ENCODE measurements at regions not wholly inside any gene's neighbourhood (a gene's known extent, or its start where the extent isn't known, plus 50 kb on each side); places are given as distances from the start of the nearest gene placed in this dataset.

DNA sequence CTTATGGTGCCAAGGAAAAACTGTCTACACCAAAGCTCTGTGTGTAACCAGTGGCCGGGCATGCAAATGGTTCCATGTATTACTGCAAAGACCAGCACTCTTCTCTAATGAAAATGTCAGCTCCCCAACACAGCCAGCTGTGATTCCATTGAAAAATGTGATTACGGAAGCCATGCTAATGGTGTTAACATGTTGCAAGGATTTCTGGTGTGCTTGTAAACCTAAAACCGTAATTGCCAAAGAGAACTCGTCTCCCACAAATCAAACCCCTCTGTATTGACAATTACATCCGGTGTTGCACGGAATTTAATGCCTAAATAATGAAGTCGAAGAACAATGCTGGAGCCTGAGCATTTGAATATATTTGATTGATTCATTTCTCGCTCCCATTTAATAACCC is 351.7 kb downstream of the NPIPA8 start:
- Histone ChIP-seq H3K36me3 (no peaks in the 10 kb centered on the region), H3K9me3 (no peaks in the 10 kb centered on the region), H3K27me3 (no peaks in the 10 kb centered on the region), H3K4me3 (replicated peaks in 1 of 3) (no peak overlapping the region), H3K4me1 (no peaks in the 10 kb centered on the region), H3K27ac (no peak overlapping the region)
- intact Hi-C loops (cut with DNase I): no loop called here
- 83% methylated on average over 8 of the region's 8 CpGs for WGBS, 2 donors
- TF ChIP-seq POLR2A (IDR thresholded peaks at IDR 0.05): no peak
- TF ChIP-seq, protein P1, sequence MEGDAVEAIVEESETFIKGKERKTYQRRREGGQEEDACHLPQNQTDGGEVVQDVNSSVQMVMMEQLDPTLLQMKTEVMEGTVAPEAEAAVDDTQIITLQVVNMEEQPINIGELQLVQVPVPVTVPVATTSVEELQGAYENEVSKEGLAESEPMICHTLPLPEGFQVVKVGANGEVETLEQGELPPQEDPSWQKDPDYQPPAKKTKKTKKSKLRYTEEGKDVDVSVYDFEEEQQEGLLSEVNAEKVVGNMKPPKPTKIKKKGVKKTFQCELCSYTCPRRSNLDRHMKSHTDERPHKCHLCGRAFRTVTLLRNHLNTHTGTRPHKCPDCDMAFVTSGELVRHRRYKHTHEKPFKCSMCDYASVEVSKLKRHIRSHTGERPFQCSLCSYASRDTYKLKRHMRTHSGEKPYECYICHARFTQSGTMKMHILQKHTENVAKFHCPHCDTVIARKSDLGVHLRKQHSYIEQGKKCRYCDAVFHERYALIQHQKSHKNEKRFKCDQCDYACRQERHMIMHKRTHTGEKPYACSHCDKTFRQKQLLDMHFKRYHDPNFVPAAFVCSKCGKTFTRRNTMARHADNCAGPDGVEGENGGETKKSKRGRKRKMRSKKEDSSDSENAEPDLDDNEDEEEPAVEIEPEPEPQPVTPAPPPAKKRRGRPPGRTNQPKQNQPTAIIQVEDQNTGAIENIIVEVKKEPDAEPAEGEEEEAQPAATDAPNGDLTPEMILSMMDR (IDR thresholded peaks at IDR 0.05): no peak
- no peak for DNase-seq

GRCh38 chr16:17983847-17984639 is 352.5 kb downstream of the NPIPA8 start:
- Histone ChIP-seq H3K4me1 (no peaks in the 10 kb centered on the region), H3K9me3 (no peaks in the 10 kb centered on the region), H3K27me3 (no peaks in the 10 kb centered on the region), H3K36me3 (no peaks in the 10 kb centered on the region), H3K4me3 (replicated peaks in 1 of 3) (no peak overlapping the region), H3K27ac (no peak overlapping the region)
- whole genome bisulfite sequencing, 2 donors: 82 to 87% methylated on average over 7 to 10 of the region's 10 CpGs
- no peak for TF ChIP-seq POLR2A (IDR thresholded peaks at IDR 0.05)
- TF ChIP-seq, protein P1 (IDR thresholded peaks at IDR 0.05): no peak
- DNase-seq: peak; percentile 10 to 33
- intact Hi-C loops (cut with DNase I): no loop called here

DNA sequence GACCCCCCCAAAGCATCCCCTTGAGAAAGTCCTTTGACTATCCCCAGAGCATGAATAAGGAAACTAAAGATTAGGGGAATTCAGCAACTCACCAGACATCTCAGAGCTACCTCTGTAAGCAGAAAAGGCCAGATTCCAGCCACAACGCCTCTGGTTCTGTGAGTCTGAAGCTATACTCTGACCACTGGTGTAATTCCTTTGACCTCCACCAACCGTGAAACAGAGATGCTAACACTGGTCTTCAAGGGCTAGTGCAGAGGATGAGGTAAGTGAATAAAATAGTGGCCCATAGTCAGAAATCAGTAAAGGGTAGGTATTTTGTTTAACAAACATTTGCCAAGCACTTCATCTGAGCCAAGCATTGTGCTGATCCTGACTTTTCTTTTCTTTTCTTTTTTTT is 353.4 kb downstream of the NPIPA8 start:
- intact Hi-C loops (cut with DNase I): no loop called here
- TF ChIP-seq, protein P1 (IDR thresholded peaks at IDR 0.05): no peak
- TF ChIP-seq POLR2A (IDR thresholded peaks at IDR 0.05): no peak
- Histone ChIP-seq H3K9me3 (no peaks in the 10 kb centered on the region), H3K4me1 (no peaks in the 10 kb centered on the region), H3K27me3 (no peaks in the 10 kb centered on the region), H3K36me3 (no peaks in the 10 kb centered on the region), H3K27ac (no peak overlapping the region), H3K4me3 (replicated peaks in 1 of 3) (no peak overlapping the region)
- DNase-seq: no peak
- 55 to 78% methylated on average over 2 of the region's 2 CpGs for WGBS, 2 donors

DNA sequence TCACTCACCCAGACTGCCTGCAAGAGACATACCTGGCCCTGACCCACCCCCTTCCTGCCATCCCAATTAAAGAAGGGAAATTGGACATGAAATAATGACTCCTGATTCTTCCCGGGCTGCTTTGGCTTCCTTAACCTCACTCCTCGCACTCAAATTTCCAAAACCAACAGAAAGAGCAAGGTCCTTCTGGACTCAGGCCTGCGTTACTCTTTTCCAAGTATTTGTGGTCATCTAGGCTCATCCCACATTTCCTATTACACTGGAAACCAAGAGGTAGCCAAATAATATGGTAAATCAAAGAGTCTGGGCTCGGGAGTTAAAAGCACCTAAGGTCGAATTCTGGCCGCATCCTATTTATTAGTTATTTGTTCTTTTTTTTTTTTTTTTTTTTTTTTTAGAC is 359.3 kb downstream of the NPIPA8 start:
- 85 to 86% methylated on average over 6 of the region's 6 CpGs for WGBS, 2 donors
- no peaks in the 10 kb centered on the region for H3K27me3 ChIP-seq
- intact Hi-C loops (cut with DNase I): no loop called here
- no peaks in the 10 kb centered on the region for H3K36me3 ChIP-seq
- TF ChIP-seq, protein P1 (IDR thresholded peaks at IDR 0.05): no peak
- no peak for TF ChIP-seq POLR2A (IDR thresholded peaks at IDR 0.05)
- no peaks in the 10 kb centered on the region for H3K9me3 ChIP-seq
- no peaks in the 10 kb centered on the region for H3K4me1 ChIP-seq
- no peak for DNase-seq
- no peak overlapping the region for H3K27ac ChIP-seq
- no peak overlapping the region for H3K4me3 ChIP-seq (replicated peaks in 1 of 3)

GRCh38 chr16:17972460-17972943 is 364.0 kb downstream of the NPIPA8 start:
- Histone ChIP-seq H3K4me3 (replicated peaks in 1 of 3) (no peak overlapping the region), H3K36me3 (no peaks in the 10 kb centered on the region), H3K4me1 (no peaks in the 10 kb centered on the region), H3K9me3 (no peaks in the 10 kb centered on the region), H3K27me3 (no peaks in the 10 kb centered on the region), H3K27ac (no peak overlapping the region)
- intact Hi-C loops (cut with DNase I): no loop called here
- no peak for DNase-seq
- TF ChIP-seq, protein P1 (IDR thresholded peaks at IDR 0.05): no peak
- TF ChIP-seq POLR2A (IDR thresholded peaks at IDR 0.05): no peak
- 50 to 65% methylated on average over 13 to 15 of the region's 15 CpGs for WGBS, 2 donors
